ENCODE measurements at regions not wholly inside any gene's neighbourhood (a gene's known extent, or its start where the extent isn't known, plus 50 kb on each side); places are given as distances from the start of the nearest gene placed in this dataset.

GRCh38 chr15:96606617-96607016, 276.1 kb downstream of the NR2F2 start:
- no peak overlapping the region for H3K4me2 ChIP-seq (ENCODE audit: low read depth, low read length, poor library complexity, severe bottlenecking)
- H4K20me1 ChIP-seq (ENCODE audit: insufficient read depth, low read depth, low read length) = no peaks in the 10 kb centered on the region
- no peaks in the 10 kb centered on the region for H3K4me1 ChIP-seq (ENCODE audit: low read length)
- no peak overlapping the region for H3K27ac ChIP-seq (ENCODE audit: low read length)
- H3K36me3 ChIP-seq (ENCODE audit: insufficient read depth, low read length) = no peaks in the 10 kb centered on the region
- no peak overlapping the region for H3K4me3 ChIP-seq (ENCODE audit: low read length)
- H2AFZ ChIP-seq (ENCODE audit: low read length) = no peak overlapping the region
- DNase-seq = no peak
- H3K9ac ChIP-seq (ENCODE audit: low read length) = no peak overlapping the region
- H3K9me3 ChIP-seq (ENCODE audit: low read length) = peaks cover 35% of the 10 kb centered on the region
- no peaks in the 10 kb centered on the region for H3K27me3 ChIP-seq (ENCODE audit: low read length)
- H3K9me2 ChIP-seq (replicated peaks; ENCODE audit: insufficient read depth, low read length) = no peaks in the 10 kb centered on the region
- H3K79me2 ChIP-seq (ENCODE audit: low read length) = no peaks in the 10 kb centered on the region

- Histone ChIP-seq H3K79me2 (ENCODE audit: low read length) (no peaks in the 10 kb centered on the region), H3K4me1 (ENCODE audit: low read length) (no peaks in the 10 kb centered on the region), H3K27ac (ENCODE audit: low read length) (no peak overlapping the region), H3K9ac (ENCODE audit: low read length) (no peak overlapping the region), H3K36me3 (ENCODE audit: insufficient read depth, low read length) (no peaks in the 10 kb centered on the region), H4K20me1 (ENCODE audit: insufficient read depth, low read depth, low read length) (no peaks in the 10 kb centered on the region), H3K4me2 (ENCODE audit: low read depth, low read length, poor library complexity, severe bottlenecking) (no peak overlapping the region), H3K4me3 (ENCODE audit: low read length) (no peak overlapping the region), H2AFZ (ENCODE audit: low read length) (no peak overlapping the region), H3K27me3 (ENCODE audit: low read length) (no peaks in the 10 kb centered on the region), H3K9me3 (ENCODE audit: low read length) (peaks cover 31% of the 10 kb centered on the region), H3K9me2 (replicated peaks; ENCODE audit: insufficient read depth, low read length) (no peaks in the 10 kb centered on the region)
- no peak for DNase-seq
These were observed 280.3 kb downstream of the NR2F2 start for GRCh38 chr15:96610757-96611156.

DNA sequence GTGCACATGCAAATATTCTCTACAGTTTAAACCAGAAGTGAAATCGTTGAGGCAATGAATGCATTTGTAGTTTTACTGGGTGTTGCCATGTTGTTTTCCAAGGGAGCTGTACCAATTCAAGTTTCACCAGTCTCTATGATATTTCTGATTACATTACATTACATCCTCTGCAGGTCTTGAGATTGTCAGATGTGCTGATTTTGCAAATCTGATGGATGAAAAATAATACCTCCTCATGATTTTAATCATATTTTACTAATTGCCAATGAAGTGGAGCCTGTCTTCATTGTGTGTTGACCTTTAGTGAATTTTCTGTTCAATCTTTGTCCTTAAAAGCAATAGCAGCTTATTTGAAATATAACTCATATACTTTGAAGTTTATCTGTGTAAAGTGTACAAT, 282.4 kb downstream of the NR2F2 start:
- Histone ChIP-seq H3K4me2 (ENCODE audit: low read depth, low read length, poor library complexity, severe bottlenecking) (no peak overlapping the region), H3K9me3 (ENCODE audit: low read length) (peaks cover 37% of the 10 kb centered on the region), H3K27ac (ENCODE audit: low read length) (no peak overlapping the region), H3K4me3 (ENCODE audit: low read length) (no peak overlapping the region), H3K9ac (ENCODE audit: low read length) (no peak overlapping the region), H3K4me1 (ENCODE audit: low read length) (no peaks in the 10 kb centered on the region), H2AFZ (ENCODE audit: low read length) (no peak overlapping the region), H3K27me3 (ENCODE audit: low read length) (no peaks in the 10 kb centered on the region), H4K20me1 (ENCODE audit: insufficient read depth, low read depth, low read length) (no peaks in the 10 kb centered on the region), H3K36me3 (ENCODE audit: insufficient read depth, low read length) (no peaks in the 10 kb centered on the region), H3K79me2 (ENCODE audit: low read length) (no peaks in the 10 kb centered on the region), H3K9me2 (replicated peaks; ENCODE audit: insufficient read depth, low read length) (no peaks in the 10 kb centered on the region)
- DNase-seq = no peak

GRCh38 chr15:96619174-96619573, 288.7 kb downstream of the NR2F2 start:
- Histone ChIP-seq H3K27ac (ENCODE audit: low read length) (no peak overlapping the region), H3K4me1 (ENCODE audit: low read length) (no peaks in the 10 kb centered on the region), H3K27me3 (ENCODE audit: low read length) (no peaks in the 10 kb centered on the region), H3K4me3 (ENCODE audit: low read length) (no peak overlapping the region), H4K20me1 (ENCODE audit: insufficient read depth, low read depth, low read length) (no peaks in the 10 kb centered on the region), H2AFZ (ENCODE audit: low read length) (no peak overlapping the region), H3K9me2 (replicated peaks; ENCODE audit: insufficient read depth, low read length) (no peaks in the 10 kb centered on the region), H3K79me2 (ENCODE audit: low read length) (no peaks in the 10 kb centered on the region), H3K4me2 (ENCODE audit: low read depth, low read length, poor library complexity, severe bottlenecking) (no peak overlapping the region), H3K36me3 (ENCODE audit: insufficient read depth, low read length) (no peaks in the 10 kb centered on the region), H3K9me3 (ENCODE audit: low read length) (peaks cover 33% of the 10 kb centered on the region), H3K9ac (ENCODE audit: low read length) (no peak overlapping the region)
- DNase-seq = no peak

- Histone ChIP-seq H3K9me2 (replicated peaks; ENCODE audit: insufficient read depth, low read length) (no peaks in the 10 kb centered on the region), H3K27ac (ENCODE audit: low read length) (no peak overlapping the region), H3K9ac (ENCODE audit: low read length) (no peak overlapping the region), H3K79me2 (ENCODE audit: low read length) (no peaks in the 10 kb centered on the region), H3K4me3 (ENCODE audit: low read length) (no peak overlapping the region), H3K27me3 (ENCODE audit: low read length) (no peaks in the 10 kb centered on the region), H3K9me3 (ENCODE audit: low read length) (peaks cover 34% of the 10 kb centered on the region), H3K4me2 (ENCODE audit: low read depth, low read length, poor library complexity, severe bottlenecking) (no peak overlapping the region), H4K20me1 (ENCODE audit: insufficient read depth, low read depth, low read length) (no peaks in the 10 kb centered on the region), H2AFZ (ENCODE audit: low read length) (no peak overlapping the region), H3K36me3 (ENCODE audit: insufficient read depth, low read length) (no peaks in the 10 kb centered on the region), H3K4me1 (ENCODE audit: low read length) (no peaks in the 10 kb centered on the region)
- DNase-seq = no peak
These were observed 292.2 kb downstream of the NR2F2 start for GRCh38 chr15:96622714-96623113.

DNA sequence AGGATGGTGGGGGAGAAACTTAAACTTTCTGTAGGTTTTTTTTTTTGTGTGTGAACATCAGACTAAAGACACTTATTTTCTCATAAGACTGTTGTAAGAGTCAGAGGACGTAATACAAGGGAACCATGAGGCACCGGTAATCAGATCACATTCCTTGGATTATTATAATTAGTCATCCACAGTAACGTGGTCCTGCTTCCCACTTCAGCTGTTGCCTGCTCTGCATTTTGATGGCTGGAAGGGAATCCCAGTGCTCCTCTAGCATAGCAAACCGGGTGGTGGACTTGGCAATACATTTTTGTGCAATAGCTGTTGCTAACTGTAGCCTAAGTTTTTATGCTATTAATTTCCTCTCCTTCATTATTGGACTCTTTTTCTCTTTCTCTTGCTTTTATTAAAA, 294.8 kb downstream of the NR2F2 start:
- Histone ChIP-seq H3K9ac (ENCODE audit: low read length) (no peak overlapping the region), H3K9me3 (ENCODE audit: low read length) (peaks cover 33% of the 10 kb centered on the region), H3K4me2 (ENCODE audit: low read depth, low read length, poor library complexity, severe bottlenecking) (no peak overlapping the region), H3K4me1 (ENCODE audit: low read length) (no peaks in the 10 kb centered on the region), H3K9me2 (replicated peaks; ENCODE audit: insufficient read depth, low read length) (no peaks in the 10 kb centered on the region), H3K27me3 (ENCODE audit: low read length) (no peaks in the 10 kb centered on the region), H3K36me3 (ENCODE audit: insufficient read depth, low read length) (no peaks in the 10 kb centered on the region), H3K27ac (ENCODE audit: low read length) (no peak overlapping the region), H4K20me1 (ENCODE audit: insufficient read depth, low read depth, low read length) (no peaks in the 10 kb centered on the region), H3K79me2 (ENCODE audit: low read length) (no peaks in the 10 kb centered on the region), H2AFZ (ENCODE audit: low read length) (no peak overlapping the region), H3K4me3 (ENCODE audit: low read length) (no peak overlapping the region)
- DNase-seq = no peak

GRCh38 chr15:96627031-96627568, 296.6 kb downstream of the NR2F2 start:
- H3K79me2 ChIP-seq (ENCODE audit: low read length) = no peaks in the 10 kb centered on the region
- DNase-seq = no peak
- no peaks in the 10 kb centered on the region for H4K20me1 ChIP-seq (ENCODE audit: insufficient read depth, low read depth, low read length)
- no peak overlapping the region for H3K4me3 ChIP-seq (ENCODE audit: low read length)
- H3K27me3 ChIP-seq (ENCODE audit: low read length) = no peaks in the 10 kb centered on the region
- no peaks in the 10 kb centered on the region for H3K9me2 ChIP-seq (replicated peaks; ENCODE audit: insufficient read depth, low read length)
- H3K4me1 ChIP-seq (ENCODE audit: low read length) = no peaks in the 10 kb centered on the region
- H3K4me2 ChIP-seq (ENCODE audit: low read depth, low read length, poor library complexity, severe bottlenecking) = no peak overlapping the region
- H3K36me3 ChIP-seq (ENCODE audit: insufficient read depth, low read length) = no peaks in the 10 kb centered on the region
- no peak overlapping the region for H3K27ac ChIP-seq (ENCODE audit: low read length)
- H3K9ac ChIP-seq (ENCODE audit: low read length) = no peak overlapping the region
- H2AFZ ChIP-seq (ENCODE audit: low read length) = no peak overlapping the region
- peaks cover 34% of the 10 kb centered on the region for H3K9me3 ChIP-seq (ENCODE audit: low read length)

- Histone ChIP-seq H3K9ac (ENCODE audit: low read length) (no peak overlapping the region), H3K79me2 (ENCODE audit: low read length) (no peaks in the 10 kb centered on the region), H3K4me2 (ENCODE audit: low read depth, low read length, poor library complexity, severe bottlenecking) (no peak overlapping the region), H3K27me3 (ENCODE audit: low read length) (no peaks in the 10 kb centered on the region), H3K4me1 (ENCODE audit: low read length) (no peaks in the 10 kb centered on the region), H3K4me3 (ENCODE audit: low read length) (no peak overlapping the region), H3K36me3 (ENCODE audit: insufficient read depth, low read length) (no peaks in the 10 kb centered on the region), H3K9me2 (replicated peaks; ENCODE audit: insufficient read depth, low read length) (no peaks in the 10 kb centered on the region), H4K20me1 (ENCODE audit: insufficient read depth, low read depth, low read length) (no peaks in the 10 kb centered on the region), H3K9me3 (ENCODE audit: low read length) (peaks cover 32% of the 10 kb centered on the region), H3K27ac (ENCODE audit: low read length) (no peak overlapping the region), H2AFZ (ENCODE audit: low read length) (no peak overlapping the region)
- DNase-seq = no peak
These were observed 299.0 kb downstream of the NR2F2 start for GRCh38 chr15:96629511-96629910.

- peaks cover 20% of the 10 kb centered on the region for H3K9me3 ChIP-seq (ENCODE audit: low read length)
- no peak overlapping the region for H3K27ac ChIP-seq (ENCODE audit: low read length)
- no peak overlapping the region for H3K4me3 ChIP-seq (ENCODE audit: low read length)
- H3K4me1 ChIP-seq (ENCODE audit: low read length) = no peaks in the 10 kb centered on the region
- H3K79me2 ChIP-seq (ENCODE audit: low read length) = no peaks in the 10 kb centered on the region
- no peaks in the 10 kb centered on the region for H3K27me3 ChIP-seq (ENCODE audit: low read length)
- no peak for DNase-seq
- H2AFZ ChIP-seq (ENCODE audit: low read length) = no peak overlapping the region
- no peak overlapping the region for H3K9ac ChIP-seq (ENCODE audit: low read length)
- no peak overlapping the region for H3K4me2 ChIP-seq (ENCODE audit: low read depth, low read length, poor library complexity, severe bottlenecking)
- no peaks in the 10 kb centered on the region for H3K36me3 ChIP-seq (ENCODE audit: insufficient read depth, low read length)
- H4K20me1 ChIP-seq (ENCODE audit: insufficient read depth, low read depth, low read length) = no peaks in the 10 kb centered on the region
- no peaks in the 10 kb centered on the region for H3K9me2 ChIP-seq (replicated peaks; ENCODE audit: insufficient read depth, low read length)
These were observed 308.3 kb downstream of the NR2F2 start for GRCh38 chr15:96638793-96639192.

Measured in Karpas-422 (cell line).